Lower leg skin (tissue), 4 donors: ENCODE measurements at regions not wholly inside any gene's neighbourhood (a gene's known extent, or its start where the extent isn't known, plus 50 kb on each side); places are given as distances from the start of the nearest gene placed in this dataset.

ENCODE experiments used
- DNase-seq, 2 donors: peaks; one replicate each; pipeline ENCODE4 v3.0.0-alpha.2; 2019; ENCODE audit warnings: low spot score in 2 of 2
- H3K4me3 ChIP-seq: fragments of 200-600 bp; sonication (generic); 2 replicates; pipeline ENCODE4 v1.5.1; 2017; ENCODE audit warnings: mild to moderate bottlenecking, low read depth; ENCODE audit not compliant: poor library complexity, severe bottlenecking
- POLR2A ChIP-seq, 2 donors: fragments of 450-650 bp; IDR thresholded peaks; one replicate each; pipeline ENCODE4 v1.6.1; 2016 to 2017; ENCODE audit warnings: antibody characterized with exemption in 2 of 2, mild to moderate bottlenecking in 1 of 2, moderate library complexity in 1 of 2
- WGBS, 2 donors: methylation state at CpG; one replicate each; pipeline ENCODE4 v1.1.5; 2018; 5-methylcytosine and 5-hydroxymethylcytosine counted together
- intact Hi-C: fragments of 100-400 bp; cut with DNase I; formaldehyde crosslinking; loops from one replicate; pipeline ENCODE4 v1.15.0; 2023; ENCODE audit warnings: low total_unique reads
- TF ChIP-seq, protein P1 (sequence below), 3 donors: fragments of 450-650 bp; IDR thresholded peaks; one replicate each; pipeline ENCODE4 v1.5.1; 2016; ENCODE audit warnings: antibody characterized with exemption in 3 of 3, mild to moderate bottlenecking in 3 of 3, moderate library complexity in 2 of 3

DNA sequence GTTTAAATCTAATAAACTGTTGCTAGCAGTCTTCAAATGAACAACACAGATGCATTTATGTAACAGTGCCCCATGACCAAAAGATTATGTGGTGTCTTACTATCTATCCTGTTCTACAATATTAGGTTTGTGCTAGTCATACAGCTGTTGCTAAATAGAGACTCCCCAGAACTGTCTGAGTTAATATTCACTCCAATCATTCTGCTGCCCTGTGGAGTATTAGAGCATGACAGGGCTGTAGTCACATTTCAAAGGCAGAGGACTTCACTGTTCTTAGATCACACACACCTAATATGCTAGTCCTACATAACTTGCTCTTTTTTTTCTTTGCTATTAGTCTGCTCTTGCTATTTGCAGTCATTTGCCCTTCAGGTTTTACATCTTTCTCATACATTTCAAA, 157.6 kb upstream of the MDGA2 start:
- TF ChIP-seq POLR2A (IDR thresholded peaks at IDR 0.05): no peak
- TF ChIP-seq, protein P1, sequence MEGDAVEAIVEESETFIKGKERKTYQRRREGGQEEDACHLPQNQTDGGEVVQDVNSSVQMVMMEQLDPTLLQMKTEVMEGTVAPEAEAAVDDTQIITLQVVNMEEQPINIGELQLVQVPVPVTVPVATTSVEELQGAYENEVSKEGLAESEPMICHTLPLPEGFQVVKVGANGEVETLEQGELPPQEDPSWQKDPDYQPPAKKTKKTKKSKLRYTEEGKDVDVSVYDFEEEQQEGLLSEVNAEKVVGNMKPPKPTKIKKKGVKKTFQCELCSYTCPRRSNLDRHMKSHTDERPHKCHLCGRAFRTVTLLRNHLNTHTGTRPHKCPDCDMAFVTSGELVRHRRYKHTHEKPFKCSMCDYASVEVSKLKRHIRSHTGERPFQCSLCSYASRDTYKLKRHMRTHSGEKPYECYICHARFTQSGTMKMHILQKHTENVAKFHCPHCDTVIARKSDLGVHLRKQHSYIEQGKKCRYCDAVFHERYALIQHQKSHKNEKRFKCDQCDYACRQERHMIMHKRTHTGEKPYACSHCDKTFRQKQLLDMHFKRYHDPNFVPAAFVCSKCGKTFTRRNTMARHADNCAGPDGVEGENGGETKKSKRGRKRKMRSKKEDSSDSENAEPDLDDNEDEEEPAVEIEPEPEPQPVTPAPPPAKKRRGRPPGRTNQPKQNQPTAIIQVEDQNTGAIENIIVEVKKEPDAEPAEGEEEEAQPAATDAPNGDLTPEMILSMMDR (IDR thresholded peaks at IDR 0.05): no peak
- DNase-seq: no peak
- intact Hi-C loops: no loop called here
- H3K4me3 ChIP-seq: no peak overlapping the region

GRCh38 chr14:47826809-47827208, 151.4 kb upstream of the MDGA2 start:
- intact Hi-C loops: no loop called here
- H3K4me3 ChIP-seq: no peak overlapping the region
- no peak for DNase-seq
- TF ChIP-seq, protein P1 (IDR thresholded peaks at IDR 0.05): no peak
- TF ChIP-seq POLR2A (IDR thresholded peaks at IDR 0.05): no peak
- 84 to 93% methylated on average over 2 of the region's 2 CpGs for WGBS, 2 donors

DNA sequence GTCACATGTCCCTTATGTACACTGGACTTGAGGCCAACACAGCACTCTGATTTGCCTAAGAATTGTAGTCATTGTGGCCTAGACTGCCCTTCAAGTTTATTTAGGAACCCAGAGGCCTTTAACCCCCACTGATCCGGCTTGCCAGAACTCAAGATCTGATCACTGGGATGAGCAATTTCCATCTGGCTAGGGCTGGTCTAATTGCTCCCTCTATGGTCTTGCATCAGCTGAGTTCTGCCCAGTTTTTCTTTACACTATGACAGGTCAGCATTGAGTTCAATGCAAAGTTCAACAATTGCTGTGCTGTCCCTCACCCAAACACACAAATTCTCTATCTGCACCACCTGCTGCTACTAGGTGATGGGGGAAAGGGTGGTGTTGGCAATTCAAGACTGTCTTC, 146.9 kb upstream of the MDGA2 start:
- intact Hi-C loops: loop anchor here (5.0 kb wide), 1 partner anchor 675 kb away; no protein-coding TSS in a partner anchor
- TF ChIP-seq POLR2A (IDR thresholded peaks at IDR 0.05): no peak
- TF ChIP-seq, protein P1 (IDR thresholded peaks at IDR 0.05): no peak
- WGBS, 2 donors: 86 to 95% methylated on average over 1 of the region's 1 CpG
- no peak for DNase-seq
- no peak overlapping the region for H3K4me3 ChIP-seq

DNA sequence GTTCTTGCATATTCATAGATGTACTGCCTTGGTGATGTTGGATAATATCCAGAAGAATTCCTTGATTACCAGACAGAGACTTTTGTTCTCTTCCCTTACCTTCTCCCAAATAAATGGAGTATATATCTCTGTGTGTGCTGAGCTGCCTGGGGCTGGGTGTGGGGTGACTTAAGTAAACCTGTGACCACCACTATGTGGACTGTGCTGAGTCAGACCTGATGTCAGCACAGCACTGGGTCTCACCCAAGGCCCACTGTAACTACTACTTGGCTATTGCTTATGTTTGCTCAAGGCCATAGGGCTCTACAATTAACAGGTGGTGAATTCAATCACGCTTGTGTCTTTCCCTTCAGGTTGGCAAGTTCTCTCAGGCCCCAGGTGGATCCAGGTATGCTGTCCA, 145.7 kb upstream of the MDGA2 start:
- DNase-seq: no peak

DNA sequence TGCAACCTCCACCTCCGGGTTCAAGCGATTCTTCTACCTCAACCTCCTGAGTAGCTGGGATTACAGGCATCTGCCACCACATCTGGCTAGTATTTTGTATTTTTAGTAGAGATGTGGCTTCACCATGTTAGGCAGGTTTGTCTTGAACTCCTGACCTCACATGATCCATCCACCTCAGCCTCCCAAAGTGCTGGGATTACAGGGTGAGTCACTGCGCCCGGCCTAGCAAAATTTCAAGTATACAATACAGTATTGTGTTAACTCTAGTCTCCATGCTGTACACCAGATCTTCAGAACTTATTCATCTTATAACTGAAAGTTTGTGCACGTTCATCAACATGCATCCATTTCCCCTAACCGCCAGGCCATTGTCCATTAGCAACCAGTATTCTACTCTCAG, 115.1 kb upstream of the MDGA2 start:
- TF ChIP-seq POLR2A (IDR thresholded peaks at IDR 0.05): no peak
- TF ChIP-seq, protein P1 (IDR thresholded peaks at IDR 0.05): no peak
- H3K4me3 ChIP-seq: no peak overlapping the region
- 91 to 96% methylated on average over 6 of the region's 6 CpGs for whole genome bisulfite sequencing, 2 donors
- intact Hi-C loops: no loop called here
- no peak for DNase-seq

More for the DNA sequence above, 145.7 kb upstream of the MDGA2 start:
- WGBS, 2 donors: 44 to 71% methylated on average over 1 of the region's 1 CpG
- intact Hi-C loops: loop anchor here (5.0 kb wide), 1 partner anchor 674 kb away; no protein-coding TSS in a partner anchor
- H3K4me3 ChIP-seq: no peak overlapping the region
- TF ChIP-seq POLR2A (IDR thresholded peaks at IDR 0.05): no peak
- TF ChIP-seq, protein P1 (IDR thresholded peaks at IDR 0.05): no peak

DNA sequence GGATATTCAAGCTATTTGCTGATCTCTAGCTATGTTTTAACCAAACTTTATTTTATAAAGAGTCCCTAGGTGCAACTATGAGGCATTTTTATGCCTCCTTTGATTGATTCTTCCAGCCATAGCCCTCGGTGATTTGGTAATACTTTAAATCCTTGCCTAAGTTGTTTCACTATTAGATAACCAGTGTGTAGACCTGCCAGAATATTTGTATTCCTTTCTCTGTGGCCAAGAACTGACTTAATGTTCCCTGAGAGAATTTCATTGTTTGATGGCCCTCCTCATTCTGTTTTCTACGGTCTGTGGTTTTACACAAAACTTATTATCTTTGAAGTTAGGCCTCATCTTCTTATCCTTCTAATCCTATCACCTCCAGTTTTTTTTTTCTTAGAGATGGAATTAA, 109.7 kb upstream of the MDGA2 start:
- TF ChIP-seq, protein P1 (IDR thresholded peaks at IDR 0.05): no peak
- no peak for TF ChIP-seq POLR2A (IDR thresholded peaks at IDR 0.05)
- 61 to 66% methylated on average over 2 of the region's 2 CpGs for WGBS, 2 donors
- H3K4me3 ChIP-seq: no peak overlapping the region
- intact Hi-C loops: no loop called here
- DNase-seq: no peak
